Hematopoietic multipotent progenitor cell treated with erythropoietin and hydrocortisone succinate and interleukin-3 and kit ligand, for 15 days (in vitro differentiated cells): ENCODE measurements at regions not wholly inside any gene's neighbourhood (a gene's known extent, or its start where the extent isn't known, plus 50 kb on each side); places are given as distances from the start of the nearest gene placed in this dataset.

Experiments
- DNase-seq: peaks from one replicate; pipeline ENCODE4 v3.0.0-alpha.2; 2015; ENCODE audit warnings: low spot score

- no peak for DNase-seq
Observed at GRCh38 chr16:73214825-73215677, 167.1 kb upstream of the ZFHX3 start.

- no peak for DNase-seq
Observed at GRCh38 chr16:73213732-73214455, 166.0 kb upstream of the ZFHX3 start.

GRCh38 chr16:73212431-73212830 is 164.5 kb upstream of the ZFHX3 start:
- DNase-seq: no peak

- no peak for DNase-seq
Observed at GRCh38 chr16:73210686-73211085, 162.8 kb upstream of the ZFHX3 start.

GRCh38 chr16:73210084-73210483 is 162.2 kb upstream of the ZFHX3 start:
- DNase-seq: no peak

- DNase-seq: no peak
Observed at GRCh38 chr16:73209190-73209589, 161.3 kb upstream of the ZFHX3 start.

- no peak for DNase-seq
Observed at GRCh38 chr16:73206151-73206707, 158.3 kb upstream of the ZFHX3 start.

GRCh38 chr16:73205153-73205886 is 157.4 kb upstream of the ZFHX3 start:
- no peak for DNase-seq

- no peak for DNase-seq
Observed at GRCh38 chr16:73204359-73205152, 156.6 kb upstream of the ZFHX3 start.

- DNase-seq: no peak
Observed at GRCh38 chr16:73202161-73202729, 154.3 kb upstream of the ZFHX3 start.

- DNase-seq: no peak
Observed at GRCh38 chr16:73199214-73199613, 151.3 kb upstream of the ZFHX3 start.

- DNase-seq: no peak
Observed at GRCh38 chr16:73198481-73198880, 150.6 kb upstream of the ZFHX3 start.

GRCh38 chr16:73197598-73197997 is 149.7 kb upstream of the ZFHX3 start:
- DNase-seq: no peak

GRCh38 chr16:73196670-73197069 is 148.7 kb upstream of the ZFHX3 start:
- peak; percentile 17 for DNase-seq

GRCh38 chr16:73193464-73193863 is 145.5 kb upstream of the ZFHX3 start:
- no peak for DNase-seq

GRCh38 chr16:73192232-73192894 is 144.4 kb upstream of the ZFHX3 start:
- no peak for DNase-seq

GRCh38 chr16:73191660-73192046 is 143.7 kb upstream of the ZFHX3 start:
- DNase-seq: no peak

GRCh38 chr16:73190688-73191659 is 143.0 kb upstream of the ZFHX3 start:
- no peak for DNase-seq

- DNase-seq: no peak
Observed at GRCh38 chr16:73190256-73190655, 142.3 kb upstream of the ZFHX3 start.
